GM12873 (cell line): ENCODE measurements at regions not wholly inside any gene's neighbourhood (a gene's known extent, or its start where the extent isn't known, plus 50 kb on each side); places are given as distances from the start of the nearest gene placed in this dataset.

Experiments
- CTCF ChIP-seq: IDR thresholded peaks from 2 replicates; pipeline ENCODE4 v1.5.1; 2012; ENCODE audit warnings: low read depth, mild to moderate bottlenecking, moderate library complexity, low read length, control low read depth; ENCODE audit not compliant: insufficient read depth; ENCODE audit errors: missing control alignments

DNA sequence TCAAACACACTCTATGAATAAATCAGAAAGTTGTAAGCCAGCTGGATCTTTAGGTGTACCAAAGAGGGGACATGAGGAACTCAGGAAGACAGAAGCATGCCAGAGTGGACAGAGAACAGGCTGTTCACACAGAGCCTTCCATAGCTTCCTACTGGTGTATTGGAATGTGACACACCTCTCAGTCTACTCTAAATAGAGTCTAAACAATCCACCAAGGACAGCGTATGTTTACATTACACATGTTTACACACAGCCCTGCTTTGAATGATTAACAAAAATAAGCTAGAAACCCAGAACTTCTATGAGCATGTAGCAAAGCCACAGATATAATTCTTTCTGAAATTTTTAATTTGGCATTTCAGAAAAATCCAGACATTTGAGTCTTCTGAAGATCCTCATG, 1279.0 kb upstream of the CDH8 start:
- no peak for TF ChIP-seq CTCF

GRCh38 chr16:63312346-63312745, 1276.1 kb upstream of the CDH8 start:
- no peak for TF ChIP-seq CTCF

DNA sequence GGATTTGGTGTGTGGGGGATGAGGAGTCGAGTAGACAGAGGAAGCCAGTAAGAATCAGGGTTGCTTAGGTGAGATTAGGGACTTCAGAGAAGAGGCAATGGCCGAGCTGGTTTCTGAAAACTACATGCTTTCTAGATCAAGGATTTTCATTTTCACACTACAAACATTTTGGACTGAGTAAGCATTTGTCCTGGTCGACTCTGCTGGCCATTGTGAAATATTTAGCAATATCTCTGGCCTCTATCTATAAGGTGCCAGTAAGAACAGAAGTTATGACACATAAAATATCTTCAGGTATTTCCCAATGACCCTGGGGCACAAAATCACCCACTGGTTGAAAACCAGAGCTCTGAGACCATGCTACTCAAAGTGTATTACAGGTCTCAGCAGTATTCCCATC, 1275.1 kb upstream of the CDH8 start:
- no peak for TF ChIP-seq CTCF

GRCh38 chr16:63302811-63303210, 1266.6 kb upstream of the CDH8 start:
- TF ChIP-seq CTCF, result no peak

DNA sequence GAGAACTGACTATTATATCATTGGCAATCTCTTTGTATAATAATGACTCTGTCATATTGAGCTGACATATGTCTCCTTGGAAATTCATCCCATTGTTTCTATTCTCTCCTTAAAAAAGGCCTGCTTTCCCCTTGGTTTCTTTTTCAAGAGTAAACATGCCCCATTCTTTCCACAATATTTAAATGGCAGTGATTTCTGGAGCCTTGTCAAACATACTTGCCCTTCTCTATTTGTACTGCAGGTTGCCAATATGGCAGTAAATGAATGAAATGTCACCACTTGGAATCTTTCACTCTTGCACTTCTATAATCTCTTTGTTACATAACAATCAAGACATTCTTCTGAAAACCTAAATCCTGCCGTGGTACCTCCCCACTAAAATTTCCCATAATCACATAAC, 1265.1 kb upstream of the CDH8 start:
- TF ChIP-seq CTCF, result no peak

GRCh38 chr16:63298993-63299392, 1262.8 kb upstream of the CDH8 start:
- no peak for TF ChIP-seq CTCF

DNA sequence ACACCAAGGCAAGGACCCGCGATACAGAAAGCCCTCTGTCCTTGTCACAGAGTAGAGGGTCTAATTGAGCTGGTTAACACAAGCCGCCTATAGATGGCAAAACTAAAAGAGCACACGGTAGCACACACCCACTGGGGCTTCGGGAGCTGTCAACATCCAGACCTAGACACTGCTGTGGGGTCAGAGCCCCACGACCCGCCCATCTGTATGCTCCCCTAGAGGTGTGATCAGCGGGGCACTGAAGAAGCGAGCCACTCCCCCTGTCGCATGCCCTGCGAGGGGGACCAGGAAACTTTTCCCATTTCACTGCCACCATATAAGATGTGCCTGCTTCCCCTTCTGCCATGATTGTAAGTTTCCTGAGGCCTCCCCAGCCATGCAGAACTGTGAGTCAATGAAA, 1255.8 kb upstream of the CDH8 start:
- TF ChIP-seq CTCF, result no peak
